WI38 (cell line): ENCODE measurements at regions not wholly inside any gene's neighbourhood (a gene's known extent, or its start where the extent isn't known, plus 50 kb on each side); places are given as distances from the start of the nearest gene placed in this dataset.

ENCODE experiments used
- H3K4me3 ChIP-seq: 2 replicates; pipeline ENCODE4 v1.5.1; 2011; ENCODE audit warnings: low read depth, mild to moderate bottlenecking, control low read depth, low read length
- TF ChIP-seq, protein P1 (sequence below): IDR thresholded peaks from 2 replicates; pipeline ENCODE4 v1.5.1; 2012; ENCODE audit warnings: low read depth, mild to moderate bottlenecking, control low read depth, low read length

GRCh38 chr12:111310076-111310870 lies 58.6 kb downstream of the PHETA1 start:
- H3K4me3 ChIP-seq: no peak overlapping the region
- TF ChIP-seq, protein P1, sequence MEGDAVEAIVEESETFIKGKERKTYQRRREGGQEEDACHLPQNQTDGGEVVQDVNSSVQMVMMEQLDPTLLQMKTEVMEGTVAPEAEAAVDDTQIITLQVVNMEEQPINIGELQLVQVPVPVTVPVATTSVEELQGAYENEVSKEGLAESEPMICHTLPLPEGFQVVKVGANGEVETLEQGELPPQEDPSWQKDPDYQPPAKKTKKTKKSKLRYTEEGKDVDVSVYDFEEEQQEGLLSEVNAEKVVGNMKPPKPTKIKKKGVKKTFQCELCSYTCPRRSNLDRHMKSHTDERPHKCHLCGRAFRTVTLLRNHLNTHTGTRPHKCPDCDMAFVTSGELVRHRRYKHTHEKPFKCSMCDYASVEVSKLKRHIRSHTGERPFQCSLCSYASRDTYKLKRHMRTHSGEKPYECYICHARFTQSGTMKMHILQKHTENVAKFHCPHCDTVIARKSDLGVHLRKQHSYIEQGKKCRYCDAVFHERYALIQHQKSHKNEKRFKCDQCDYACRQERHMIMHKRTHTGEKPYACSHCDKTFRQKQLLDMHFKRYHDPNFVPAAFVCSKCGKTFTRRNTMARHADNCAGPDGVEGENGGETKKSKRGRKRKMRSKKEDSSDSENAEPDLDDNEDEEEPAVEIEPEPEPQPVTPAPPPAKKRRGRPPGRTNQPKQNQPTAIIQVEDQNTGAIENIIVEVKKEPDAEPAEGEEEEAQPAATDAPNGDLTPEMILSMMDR: no peak

- TF ChIP-seq, protein P1: no peak
- no peak overlapping the region for H3K4me3 ChIP-seq
Observed at GRCh38 chr12:111309584-111309983, 59.3 kb downstream of the PHETA1 start.

DNA sequence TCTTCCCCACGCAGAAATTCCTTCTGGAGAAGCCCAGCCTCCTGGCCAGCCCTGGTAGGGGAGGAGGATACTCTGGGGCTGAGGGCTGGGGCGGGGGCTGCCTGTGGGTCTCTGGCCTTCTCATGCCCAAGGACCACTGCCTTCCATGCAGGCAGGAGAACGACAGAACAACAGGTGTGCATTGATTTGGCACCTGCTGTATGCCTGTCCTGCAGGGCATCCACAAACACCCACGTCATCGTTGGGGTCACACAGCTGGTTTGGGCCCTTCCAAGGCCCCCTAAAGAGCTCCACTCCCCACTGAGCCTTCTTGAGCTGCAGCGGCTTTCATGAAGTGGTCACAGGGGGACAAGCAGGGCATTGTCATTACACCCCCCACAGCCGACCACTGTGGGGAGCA lies 60.4 kb downstream of the PHETA1 start:
- TF ChIP-seq, protein P1: no peak
- H3K4me3 ChIP-seq: no peak overlapping the region

DNA sequence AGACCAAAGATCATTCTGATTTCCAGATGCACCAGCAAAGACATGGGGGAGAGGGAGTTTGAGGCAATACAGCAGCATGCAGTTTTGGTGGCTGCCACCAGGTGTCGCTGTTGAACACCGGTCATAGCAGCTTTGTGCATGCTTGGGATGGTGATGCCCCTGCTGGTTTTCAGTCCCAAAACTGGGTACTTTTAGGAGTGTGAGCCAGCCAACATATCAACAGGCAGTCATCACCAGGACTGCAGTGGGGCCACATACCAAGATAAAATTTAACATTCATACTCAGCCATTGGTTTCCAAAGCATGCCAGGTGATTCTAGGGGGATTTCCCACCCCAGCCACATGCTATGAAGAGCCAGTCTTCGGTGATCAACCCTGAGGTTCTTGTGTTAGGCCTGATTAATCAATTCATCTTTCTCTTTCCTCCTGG lies 64.2 kb downstream of the PHETA1 start:
- TF ChIP-seq, protein P1: peak; percentile 73

GRCh38 chr12:111303531-111303930 lies 65.4 kb downstream of the PHETA1 start:
- H3K4me3 ChIP-seq: no peak overlapping the region
- TF ChIP-seq, protein P1: no peak

More for the DNA sequence above, 64.2 kb downstream of the PHETA1 start:
- H3K4me3 ChIP-seq: no peak overlapping the region

- H3K4me3 ChIP-seq: no peak overlapping the region
- TF ChIP-seq, protein P1: peak; percentile 79
Observed at GRCh38 chr12:111298582-111299436, 70.1 kb downstream of the PHETA1 start.
